ENCODE measurements at regions not wholly inside any gene's neighbourhood (a gene's known extent, or its start where the extent isn't known, plus 50 kb on each side); places are given as distances from the start of the nearest gene placed in this dataset.

GRCh38 chr5:86526811-86527348 is 90.9 kb upstream of the COX7C start:
- H2AFZ ChIP-seq (ENCODE audit: low read depth, low read length), result no peak overlapping the region

GRCh38 chr5:86532429-86532828 is 85.3 kb upstream of the COX7C start:
- no peak overlapping the region for H2AFZ ChIP-seq (ENCODE audit: low read depth, low read length)
- no peaks in the 10 kb centered on the region for H3K27me3 ChIP-seq (ENCODE audit: insufficient read depth, low read depth, low read length)
- H3K36me3 ChIP-seq (ENCODE audit: insufficient read depth, low read length), result no peaks in the 10 kb centered on the region
- H3K9me2 ChIP-seq (ENCODE audit: insufficient read depth, low read length), result no peaks in the 10 kb centered on the region
- no peak overlapping the region for H3K9ac ChIP-seq (ENCODE audit: low read length)
- H3F3A ChIP-seq (ENCODE audit: insufficient read depth, low read length, poor library complexity, severe bottlenecking), result no peaks in the 10 kb centered on the region
- H3K9me3 ChIP-seq (ENCODE audit: low read length), result no peaks in the 10 kb centered on the region
- TF ChIP-seq REST (IDR thresholded peaks at IDR 0.05; ENCODE audit: borderline replicate concordance), result no peak
- no peak for TF ChIP-seq SMC3 (conservative IDR thresholded peaks at IDR 0.05; ENCODE audit: poor library complexity)
- no peak for TF ChIP-seq TAF1 (IDR thresholded peaks at IDR 0.05; ENCODE audit: low read depth)
- no peak for TF ChIP-seq EZH2 (IDR thresholded peaks at IDR 0.05; ENCODE audit: borderline replicate concordance, insufficient read depth, low read length, poor library complexity, severe bottlenecking)
- no peak for TF ChIP-seq POLR2AphosphoS5 (IDR thresholded peaks at IDR 0.05)
- TF ChIP-seq MXI1 (conservative IDR thresholded peaks at IDR 0.05; ENCODE audit: poor library complexity, severe bottlenecking), result no peak
- no peak for TF ChIP-seq CTCF (IDR thresholded peaks at IDR 0.05; ENCODE audit: poor library complexity, severe bottlenecking)
- H3K27ac ChIP-seq (ENCODE audit: low read length), result no peak overlapping the region
- H3K79me2 ChIP-seq (replicated peaks; ENCODE audit: insufficient read depth, low read length), result no peaks in the 10 kb centered on the region
- H3K4me2 ChIP-seq (ENCODE audit: low read length), result no peak overlapping the region
- no peaks in the 10 kb centered on the region for H4K20me1 ChIP-seq (ENCODE audit: insufficient read depth)
- no peak overlapping the region for H3K4me3 ChIP-seq (ENCODE audit: low read length)

More at GRCh38 chr5:86526811-86527348, 90.9 kb upstream of the COX7C start:
- no peak overlapping the region for H3K4me3 ChIP-seq (ENCODE audit: low read length)
- TF ChIP-seq POLR2AphosphoS5 (IDR thresholded peaks at IDR 0.05) (no peak), REST (IDR thresholded peaks at IDR 0.05; ENCODE audit: borderline replicate concordance) (no peak), RAD21 (conservative IDR thresholded peaks at IDR 0.05) (no peak), TAF1 (IDR thresholded peaks at IDR 0.05; ENCODE audit: low read depth) (no peak), SMC3 (conservative IDR thresholded peaks at IDR 0.05; ENCODE audit: poor library complexity) (no peak), EP300 (conservative IDR thresholded peaks at IDR 0.05; ENCODE audit: poor library complexity, severe bottlenecking) (no peak), MXI1 (conservative IDR thresholded peaks at IDR 0.05; ENCODE audit: poor library complexity, severe bottlenecking) (no peak), CTCF (IDR thresholded peaks at IDR 0.05; ENCODE audit: poor library complexity, severe bottlenecking) (no peak)
- no peaks in the 10 kb centered on the region for H4K20me1 ChIP-seq (ENCODE audit: insufficient read depth)
- H3F3A ChIP-seq (ENCODE audit: insufficient read depth, low read length, poor library complexity, severe bottlenecking), result no peaks in the 10 kb centered on the region
- H3K27me3 ChIP-seq (ENCODE audit: insufficient read depth, low read depth, low read length), result no peaks in the 10 kb centered on the region
- no peak overlapping the region for H3K9ac ChIP-seq (ENCODE audit: low read length)
- H3K27ac ChIP-seq (ENCODE audit: low read length), result no peak overlapping the region
- no peaks in the 10 kb centered on the region for H3K36me3 ChIP-seq (ENCODE audit: insufficient read depth, low read length)
- H3K9me2 ChIP-seq (ENCODE audit: insufficient read depth, low read length), result no peaks in the 10 kb centered on the region
- H3K4me2 ChIP-seq (ENCODE audit: low read length), result no peak overlapping the region
- H3K9me3 ChIP-seq (ENCODE audit: low read length), result no peaks in the 10 kb centered on the region
- no peaks in the 10 kb centered on the region for H3K79me2 ChIP-seq (replicated peaks; ENCODE audit: insufficient read depth, low read length)

Measured in neural cell (in vitro differentiated cells).